NCI-H774 (cell line): ENCODE measurements at regions not wholly inside any gene's neighbourhood (a gene's known extent, or its start where the extent isn't known, plus 50 kb on each side); places are given as distances from the start of the nearest gene placed in this dataset.

ENCODE experiments used
- DNase-seq: peaks from one replicate; lab custom pipeline; 2025; lab: John Stamatoyannopoulos, UW

DNA sequence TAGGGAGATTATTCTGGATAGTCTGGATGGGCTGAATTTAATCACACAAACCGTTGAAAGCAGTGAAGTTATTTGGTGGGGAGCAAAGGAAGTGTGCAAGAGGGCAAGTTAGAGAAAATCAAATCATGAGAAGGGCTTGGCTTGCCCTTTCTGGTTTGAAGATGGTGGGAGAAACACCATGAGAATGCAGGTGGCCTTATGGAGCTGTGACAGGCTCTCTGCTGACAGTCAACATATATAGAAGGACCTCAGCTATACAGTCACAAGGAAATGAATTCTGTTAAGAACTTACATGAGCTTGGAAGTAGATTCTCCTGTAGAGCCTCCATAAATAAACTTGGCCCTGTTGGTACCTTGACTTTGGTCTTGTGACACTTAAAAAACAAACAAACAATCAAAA is 72.3 kb downstream of the GMNC start:
- no peak for DNase-seq

- no peak for DNase-seq
These were observed 75.6 kb downstream of the GMNC start for GRCh38 chr3:190786898-190787297.

GRCh38 chr3:190785047-190785446 is 77.4 kb downstream of the GMNC start:
- DNase-seq, result no peak

DNA sequence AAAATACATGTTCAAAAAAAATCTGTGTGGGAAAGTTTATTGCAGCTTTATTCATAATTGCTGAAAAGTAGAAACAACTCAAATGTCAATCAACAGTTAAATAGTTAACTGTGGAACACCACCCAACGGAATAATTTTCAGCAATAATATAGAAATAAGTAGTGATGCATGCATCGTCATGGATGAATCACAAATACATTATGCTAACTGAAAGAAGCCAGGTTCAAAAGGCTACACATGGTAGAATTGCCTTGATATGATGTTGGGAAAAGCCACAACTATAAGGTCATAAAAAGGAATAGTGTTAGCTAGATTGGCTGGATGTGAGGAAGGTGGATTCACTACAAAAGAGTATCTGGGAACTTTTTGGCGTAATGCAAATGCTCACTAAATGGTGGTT is 82.0 kb downstream of the GMNC start:
- DNase-seq, result no peak

- DNase-seq, result no peak
These were observed 87.9 kb downstream of the GMNC start for GRCh38 chr3:190774633-190775032.

- no peak for DNase-seq
These were observed 88.5 kb downstream of the GMNC start for GRCh38 chr3:190773948-190774347.

DNA sequence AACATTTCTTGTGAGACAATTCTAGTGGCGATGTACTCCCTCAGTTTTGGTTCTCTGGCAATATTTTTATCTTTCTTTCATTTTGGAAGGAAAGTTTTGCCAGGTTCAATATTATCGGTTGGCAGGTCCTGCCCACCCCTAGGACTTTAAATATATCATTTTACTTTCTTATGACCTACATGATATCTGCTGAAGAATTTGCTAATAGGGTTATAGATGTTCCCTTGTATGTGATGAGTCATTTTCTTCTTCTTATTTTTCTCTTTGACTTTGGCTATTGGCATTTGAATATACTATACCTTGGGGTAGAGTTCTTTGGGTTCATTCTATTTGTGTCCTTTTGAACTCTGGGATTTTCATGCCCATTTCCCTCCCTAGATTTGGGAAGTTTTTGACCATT is 89.7 kb downstream of the GMNC start:
- DNase-seq, result no peak

DNA sequence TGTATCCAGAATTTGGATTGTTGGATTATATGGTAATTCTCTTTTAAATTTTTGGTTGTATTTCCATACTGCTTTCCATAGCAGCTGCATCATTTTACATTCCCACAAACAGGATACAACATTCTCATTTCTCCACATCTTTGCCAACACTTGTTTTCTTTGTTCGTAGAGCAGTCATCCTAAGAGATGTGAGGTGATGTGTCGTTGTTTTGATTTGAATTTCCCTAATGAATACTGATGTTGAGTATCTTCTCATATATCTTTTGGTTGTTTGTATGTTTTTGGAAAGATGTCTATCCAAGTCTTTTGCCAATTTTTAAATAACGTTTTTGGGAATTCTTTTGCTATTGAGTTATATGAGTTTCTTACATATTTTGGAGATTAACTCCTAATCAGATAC is 93.6 kb downstream of the GMNC start:
- DNase-seq, result no peak

DNA sequence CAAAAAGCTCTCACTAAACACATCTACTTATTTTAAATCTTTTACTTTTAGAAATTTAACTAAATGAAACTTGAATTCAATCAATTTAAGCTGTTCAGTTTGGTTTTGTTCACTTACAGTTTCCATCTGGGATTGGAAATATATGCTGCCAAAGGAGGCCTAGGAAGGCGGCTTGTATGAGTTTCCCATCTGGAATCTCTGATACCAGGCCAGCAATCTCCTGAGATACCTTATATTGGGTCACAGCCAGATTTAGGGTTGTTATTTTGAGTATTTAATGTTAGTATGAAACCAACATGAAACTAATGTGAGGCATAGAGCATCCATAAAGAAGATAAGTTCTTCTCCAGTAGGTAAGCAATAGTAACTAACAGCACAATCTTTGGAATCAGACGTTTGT is 94.6 kb downstream of the GMNC start:
- DNase-seq, result no peak

DNA sequence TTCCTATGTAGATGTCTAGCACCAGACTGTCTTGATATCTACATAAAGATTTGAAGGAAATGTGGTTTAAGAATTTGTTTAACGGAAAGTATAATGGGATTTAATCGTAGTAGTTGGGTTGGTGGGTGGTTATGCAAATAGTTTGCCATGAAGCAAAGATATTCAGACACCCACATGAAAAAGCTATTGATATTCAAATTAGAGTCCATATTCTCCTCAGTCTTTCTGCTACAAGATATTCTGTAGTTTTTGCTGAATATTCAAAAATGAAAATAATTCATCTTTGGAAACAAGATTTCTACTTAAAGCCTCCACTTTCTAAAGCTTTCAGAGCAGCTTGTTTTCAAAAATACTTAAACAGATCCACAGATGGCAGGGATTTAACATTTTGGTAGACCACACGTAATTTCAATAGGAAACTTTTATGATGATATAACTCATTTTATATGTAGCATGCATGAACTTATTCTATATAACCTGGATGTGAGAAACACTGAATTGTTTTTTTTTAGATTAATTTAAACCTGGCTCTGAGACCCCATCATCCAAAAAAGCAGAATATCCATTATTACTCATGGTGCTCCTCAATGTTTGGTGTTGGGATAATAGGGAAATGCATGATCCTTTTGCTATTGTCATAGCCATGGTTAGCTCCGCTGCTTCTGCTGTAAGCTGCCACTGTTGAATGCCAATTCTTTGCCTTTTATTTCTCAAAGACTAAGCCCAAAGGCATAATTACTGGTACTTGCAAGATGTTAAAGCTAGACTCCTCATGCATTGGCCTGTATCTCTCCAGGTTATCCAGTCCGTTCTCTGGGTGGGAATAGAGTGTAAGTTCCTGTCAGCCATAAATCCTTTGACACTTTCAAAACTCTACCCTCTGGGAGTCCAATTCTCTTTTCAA is 98.0 kb downstream of the GMNC start:
- DNase-seq, result no peak

GRCh38 chr3:190762801-190763200 is 99.7 kb downstream of the GMNC start:
- DNase-seq, result no peak

DNA sequence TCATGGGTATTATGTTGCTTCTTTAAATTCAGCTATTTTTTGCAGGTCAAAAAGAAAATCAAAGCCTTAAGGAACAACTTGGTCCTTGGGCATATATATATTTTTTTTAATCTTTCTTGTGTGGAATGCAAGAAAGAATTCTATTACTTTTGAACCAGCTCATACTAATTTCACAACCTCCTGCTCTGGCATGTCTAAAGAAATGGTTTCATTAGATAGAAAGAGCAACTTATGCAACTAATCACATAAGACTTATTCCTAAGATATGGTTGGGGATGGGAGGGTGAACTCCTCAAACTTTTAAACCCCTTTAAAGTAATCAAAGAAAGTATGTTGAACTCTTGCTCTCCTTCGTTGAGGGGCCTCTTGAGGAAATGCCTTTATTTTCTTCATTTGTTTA is 114.9 kb downstream of the GMNC start:
- DNase-seq, result no peak

DNA sequence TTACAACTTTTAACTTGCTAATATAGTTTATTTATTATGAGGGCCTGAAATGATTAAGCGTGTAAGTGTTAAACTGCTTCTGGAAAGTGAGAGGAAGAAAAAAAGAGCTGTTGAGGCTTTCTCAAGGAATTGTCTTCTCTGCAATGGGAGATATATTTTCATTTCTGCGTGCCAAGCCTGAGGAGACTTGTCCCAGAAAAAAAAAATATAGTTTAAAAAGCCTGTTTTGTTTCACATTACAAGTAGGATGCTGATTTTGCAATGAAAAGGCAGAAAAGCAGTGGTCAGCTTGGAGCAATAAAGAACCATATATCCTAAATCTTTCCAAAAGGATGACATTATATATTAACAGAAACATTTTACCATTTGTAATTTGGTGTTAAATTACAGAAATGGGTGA is 115.5 kb downstream of the GMNC start:
- no peak for DNase-seq

DNA sequence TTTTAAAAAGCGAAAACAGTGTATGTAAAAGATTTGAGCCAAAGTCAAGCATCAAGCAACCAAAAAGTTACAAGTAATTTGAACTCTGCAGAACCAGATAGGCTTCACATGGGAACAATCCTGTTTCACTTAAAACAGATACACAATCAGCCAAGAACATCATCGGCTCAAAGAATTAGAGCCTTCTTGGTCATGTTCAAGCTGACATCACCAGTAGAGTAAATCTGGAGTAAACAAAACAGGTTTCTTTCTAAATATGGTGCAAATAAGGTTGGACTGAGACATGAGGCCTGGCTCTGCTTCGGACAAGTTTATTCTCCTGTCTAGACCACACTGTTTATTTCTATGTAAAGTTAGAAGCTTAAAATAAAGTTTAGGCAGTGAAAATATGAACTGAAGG is 116.0 kb downstream of the GMNC start:
- DNase-seq, result no peak

- DNase-seq, result no peak
These were observed 120.7 kb downstream of the GMNC start for GRCh38 chr3:190741788-190742187.

DNA sequence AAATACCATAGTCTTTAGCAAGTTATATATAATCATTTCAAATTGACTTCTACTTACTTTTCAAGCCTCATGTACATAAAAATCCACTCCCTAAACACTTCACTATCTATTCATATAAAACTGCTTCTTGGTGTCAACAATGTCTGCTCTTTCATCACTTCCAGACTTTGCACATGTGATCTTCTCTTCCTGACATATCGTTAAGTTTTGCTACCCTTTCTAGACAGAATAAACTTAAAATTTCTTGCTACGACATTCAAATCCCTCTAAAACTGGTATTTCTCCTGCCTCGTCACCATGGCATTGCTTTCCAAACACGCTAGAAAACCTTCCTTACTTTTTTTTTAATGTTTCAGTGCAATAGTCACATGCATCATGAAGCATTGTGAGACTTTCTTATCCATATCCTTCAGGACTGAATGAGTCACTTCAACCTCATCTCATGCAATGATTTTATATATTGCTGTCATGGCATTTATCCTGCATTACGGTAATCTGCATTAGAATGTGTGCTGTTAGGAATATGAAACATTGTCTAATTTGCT is 122.8 kb downstream of the GMNC start:
- DNase-seq, result no peak

GRCh38 chr3:190738636-190739155 is 123.8 kb downstream of the GMNC start:
- DNase-seq, result no peak

DNA sequence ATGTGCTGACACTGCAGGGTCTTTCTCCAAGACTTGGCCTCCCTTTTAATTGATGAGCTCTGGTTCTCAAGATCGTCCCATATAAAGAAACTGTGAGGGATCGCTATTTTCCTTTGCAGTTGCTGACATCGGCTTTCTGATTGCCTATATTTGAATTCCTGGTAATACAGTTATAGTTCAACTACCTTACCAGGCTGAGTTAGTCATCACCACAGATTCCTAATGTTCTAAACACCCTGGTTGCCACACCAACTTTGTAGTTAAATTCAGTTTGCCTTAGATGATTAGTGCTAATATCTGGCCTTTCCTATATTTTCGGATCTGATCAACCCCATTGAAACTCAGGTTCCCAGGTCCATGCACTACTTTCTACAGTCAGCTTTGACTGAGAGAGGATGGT is 125.0 kb downstream of the GMNC start:
- no peak for DNase-seq

DNA sequence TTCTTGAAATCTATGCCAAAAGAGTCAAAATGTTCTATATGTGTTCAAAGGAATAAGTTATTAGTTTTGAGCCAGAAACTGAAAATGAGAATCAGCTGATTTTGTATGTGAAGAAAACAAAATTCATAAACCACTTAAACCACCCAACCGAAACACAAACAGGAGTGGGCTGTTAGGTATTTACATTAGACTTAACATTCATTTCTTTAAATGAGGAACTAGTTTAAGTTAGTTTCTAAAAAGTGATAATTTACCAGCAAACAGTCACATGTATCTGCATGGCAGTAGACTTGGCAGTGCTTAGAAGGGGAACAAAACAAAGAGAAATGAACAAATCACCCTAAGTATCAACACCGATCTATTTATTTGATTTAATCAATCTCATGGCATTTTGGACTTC is 128.0 kb downstream of the GMNC start:
- no peak for DNase-seq

DNA sequence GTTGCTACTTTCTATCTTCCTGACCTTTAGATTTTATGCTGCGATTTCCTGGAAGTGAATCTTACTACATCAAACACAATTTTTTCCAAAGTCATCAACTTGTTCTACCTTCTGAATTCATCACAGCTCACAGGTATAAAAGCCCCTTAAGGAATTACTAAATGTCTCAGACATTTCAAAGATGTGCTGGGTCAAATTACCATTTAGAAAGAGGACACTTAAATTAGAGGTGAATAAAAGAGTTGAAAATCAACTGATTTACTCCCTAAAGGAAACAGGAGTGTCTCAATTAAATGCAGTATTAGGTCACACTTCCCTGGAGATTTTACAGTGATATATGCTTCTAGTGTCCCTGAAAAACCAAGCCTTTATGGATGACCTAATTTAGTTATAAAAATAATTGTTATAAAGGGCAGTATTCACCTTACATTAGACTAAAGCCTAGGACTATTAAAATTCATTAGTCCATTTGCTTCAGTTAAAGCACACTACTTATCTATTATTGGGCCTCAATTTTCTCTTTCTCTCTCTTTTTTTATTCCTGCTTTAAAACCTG is 128.8 kb downstream of the GMNC start:
- DNase-seq, result no peak

DNA sequence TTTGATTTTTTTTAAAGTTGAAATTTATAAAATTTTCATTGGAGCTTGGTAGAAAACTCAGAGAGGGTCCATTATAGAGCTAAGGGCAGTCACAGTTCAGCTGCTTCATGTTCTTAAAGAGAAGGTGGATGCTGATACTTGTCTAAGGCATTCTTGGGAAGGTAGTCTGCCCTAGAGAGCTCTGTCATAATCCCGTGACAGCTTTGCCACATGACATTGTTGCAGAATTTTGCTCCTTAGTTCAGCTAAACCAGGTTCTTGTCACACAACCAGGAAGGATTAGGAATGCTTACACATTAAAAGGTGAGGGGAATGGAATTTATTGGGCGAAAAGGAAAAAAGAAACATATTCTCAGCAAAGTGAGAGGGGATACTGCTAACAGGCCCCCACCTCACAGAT is 130.9 kb downstream of the GMNC start:
- no peak for DNase-seq

DNA sequence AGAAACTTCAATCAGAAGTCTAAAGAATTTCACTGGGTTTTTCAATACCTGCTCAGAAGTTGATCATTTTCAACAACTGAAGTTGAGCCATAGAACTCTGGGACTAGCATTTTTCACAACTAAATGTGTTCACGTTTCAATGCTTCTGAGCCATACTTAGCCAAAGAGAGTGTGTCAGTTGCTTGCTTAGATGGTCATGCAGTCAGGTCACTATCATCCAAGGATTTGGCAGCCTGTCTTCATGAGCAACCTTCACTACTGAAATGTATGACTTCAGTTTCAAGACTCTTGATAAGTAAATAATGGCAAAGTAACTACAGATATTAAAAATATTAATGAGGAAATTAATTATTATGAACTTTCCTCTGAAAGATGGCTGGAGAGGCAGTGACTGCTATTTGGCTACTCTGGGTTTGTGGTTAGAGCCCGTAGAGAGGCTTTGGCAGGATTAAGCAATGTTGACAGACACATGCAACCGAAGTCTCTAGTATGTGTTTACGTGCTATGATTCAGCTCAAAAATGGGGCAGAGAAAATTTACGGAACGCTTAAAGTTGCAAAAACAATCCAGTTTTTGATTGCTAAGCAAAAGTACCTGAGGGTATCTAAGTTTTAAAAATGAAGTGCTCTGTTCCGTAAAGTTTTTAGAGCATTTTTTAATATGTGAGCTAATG is 133.8 kb downstream of the GMNC start:
- no peak for DNase-seq
